ENCODE measurements at regions not wholly inside any gene's neighbourhood (a gene's known extent, or its start where the extent isn't known, plus 50 kb on each side); places are given as distances from the start of the nearest gene placed in this dataset.
"Not testable (repeated sequence)": the region's sequence is repeated elsewhere in the genome, so short reads cannot be mapped to it uniquely, and the experiment has no call there.

- no peak for DNase-seq (ENCODE audit: low spot score)
These were observed 885.7 kb downstream of the PLA2G4A start for GRCh38 chr1:187714470-187714869.

GRCh38 chr1:187715483-187715882 is 886.7 kb downstream of the PLA2G4A start:
- no peak for DNase-seq (ENCODE audit: low spot score)

GRCh38 chr1:187716160-187716559 is 887.4 kb downstream of the PLA2G4A start:
- no peak for DNase-seq (ENCODE audit: low spot score)

GRCh38 chr1:187718527-187718926 is 889.8 kb downstream of the PLA2G4A start:
- no peak for DNase-seq (ENCODE audit: low spot score)

GRCh38 chr1:187721216-187721615 is 892.5 kb downstream of the PLA2G4A start:
- no peak for DNase-seq (ENCODE audit: low spot score)

GRCh38 chr1:187725216-187725615 is 896.5 kb downstream of the PLA2G4A start:
- no peak for DNase-seq (ENCODE audit: low spot score)

- no peak for DNase-seq (ENCODE audit: low spot score)
These were observed 904.5 kb downstream of the PLA2G4A start for GRCh38 chr1:187733232-187733631.

GRCh38 chr1:187734427-187734826 is 905.7 kb downstream of the PLA2G4A start:
- no peak for DNase-seq (ENCODE audit: low spot score)

GRCh38 chr1:187744665-187745064 is 915.9 kb downstream of the PLA2G4A start:
- DNase-seq (ENCODE audit: low spot score), result no peak

- no peak for DNase-seq (ENCODE audit: low spot score)
These were observed 926.8 kb downstream of the PLA2G4A start for GRCh38 chr1:187755536-187755935.

GRCh38 chr1:187756684-187757083 is 927.9 kb downstream of the PLA2G4A start:
- DNase-seq (ENCODE audit: low spot score), result not testable (repeated sequence)

GRCh38 chr1:187759825-187760333 is 931.1 kb downstream of the PLA2G4A start:
- no peak for DNase-seq (ENCODE audit: low spot score)

- no peak for DNase-seq (ENCODE audit: low spot score)
These were observed 933.4 kb downstream of the PLA2G4A start for GRCh38 chr1:187762118-187762517.

GRCh38 chr1:187763465-187763864 is 934.7 kb downstream of the PLA2G4A start:
- DNase-seq (ENCODE audit: low spot score), result no peak

- DNase-seq (ENCODE audit: low spot score), result no peak
These were observed 935.2 kb downstream of the PLA2G4A start for GRCh38 chr1:187763976-187764375.

- DNase-seq (ENCODE audit: low spot score), result no peak
These were observed 942.6 kb downstream of the PLA2G4A start for GRCh38 chr1:187771396-187771795.

- no peak for DNase-seq (ENCODE audit: low spot score)
These were observed 944.4 kb downstream of the PLA2G4A start for GRCh38 chr1:187773168-187773567.

GRCh38 chr1:187787736-187788135 is 959.0 kb downstream of the PLA2G4A start:
- peak; percentile 74 for DNase-seq (ENCODE audit: low spot score)

- no peak for DNase-seq (ENCODE audit: low spot score)
These were observed 960.0 kb downstream of the PLA2G4A start for GRCh38 chr1:187788718-187789117.

GRCh38 chr1:187790724-187791123 is 962.0 kb downstream of the PLA2G4A start:
- DNase-seq (ENCODE audit: low spot score), result no peak

- no peak for DNase-seq (ENCODE audit: low spot score)
These were observed 965.8 kb downstream of the PLA2G4A start for GRCh38 chr1:187794561-187794960.

GRCh38 chr1:187809549-187809948 is 980.8 kb downstream of the PLA2G4A start:
- DNase-seq (ENCODE audit: low spot score), result no peak

- DNase-seq (ENCODE audit: low spot score), result no peak
These were observed 987.9 kb downstream of the PLA2G4A start for GRCh38 chr1:187816646-187817045.

GRCh38 chr1:187817782-187818181 is 989.0 kb downstream of the PLA2G4A start:
- no peak for DNase-seq (ENCODE audit: low spot score)

Data from SK-N-DZ (cell line).